ENCODE measurements at regions not wholly inside any gene's neighbourhood (a gene's known extent, or its start where the extent isn't known, plus 50 kb on each side); places are given as distances from the start of the nearest gene placed in this dataset.
A peak's percentile ranks its signal among the peaks of the same experiment; 100 is the strongest.
"Not testable (repeated sequence)": the region's sequence is repeated elsewhere in the genome, so short reads cannot be mapped to it uniquely, and the experiment has no call there.

GRCh38 chr3:164458986-164459385 lies 619.3 kb downstream of the SI start:
- DNase-seq: no peak

DNA sequence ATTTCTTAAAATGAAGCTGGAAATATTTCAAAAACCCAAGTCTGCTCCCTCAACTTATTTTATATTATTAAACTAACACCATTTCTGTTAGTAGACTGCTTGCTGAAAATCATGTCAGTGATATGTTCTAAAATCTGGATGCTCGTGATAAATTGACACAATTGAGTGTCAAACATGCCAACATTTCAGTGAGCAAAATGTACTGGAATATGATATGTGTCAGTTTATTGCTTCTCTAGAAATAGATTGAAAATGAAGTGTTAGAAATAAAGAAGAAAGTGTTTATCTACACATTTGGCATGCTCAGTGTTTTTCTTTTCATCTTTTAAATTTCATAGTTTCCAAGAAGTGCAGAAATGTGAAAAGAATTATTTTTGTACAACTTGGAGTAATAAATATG lies 624.6 kb downstream of the SI start:
- DNase-seq: no peak

DNA sequence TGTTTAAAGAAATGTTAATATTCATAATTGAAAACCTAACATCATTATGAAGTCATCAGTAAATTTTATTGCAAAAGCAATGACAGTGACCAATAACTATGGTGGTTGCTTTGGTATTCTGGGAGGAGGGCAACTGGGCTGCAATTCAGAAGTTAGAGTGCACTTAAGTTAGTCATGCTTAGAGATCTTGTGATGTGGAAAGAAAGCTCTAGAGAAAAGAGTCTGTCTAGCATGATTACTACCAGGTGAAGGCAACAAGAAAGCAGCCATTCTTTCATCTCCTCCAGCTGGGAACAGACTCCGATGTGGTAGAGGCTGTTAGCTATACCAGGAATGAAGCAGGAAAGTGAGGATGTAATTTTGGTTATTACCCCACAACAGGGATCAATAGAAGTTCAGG lies 625.6 kb downstream of the SI start:
- no peak for DNase-seq

DNA sequence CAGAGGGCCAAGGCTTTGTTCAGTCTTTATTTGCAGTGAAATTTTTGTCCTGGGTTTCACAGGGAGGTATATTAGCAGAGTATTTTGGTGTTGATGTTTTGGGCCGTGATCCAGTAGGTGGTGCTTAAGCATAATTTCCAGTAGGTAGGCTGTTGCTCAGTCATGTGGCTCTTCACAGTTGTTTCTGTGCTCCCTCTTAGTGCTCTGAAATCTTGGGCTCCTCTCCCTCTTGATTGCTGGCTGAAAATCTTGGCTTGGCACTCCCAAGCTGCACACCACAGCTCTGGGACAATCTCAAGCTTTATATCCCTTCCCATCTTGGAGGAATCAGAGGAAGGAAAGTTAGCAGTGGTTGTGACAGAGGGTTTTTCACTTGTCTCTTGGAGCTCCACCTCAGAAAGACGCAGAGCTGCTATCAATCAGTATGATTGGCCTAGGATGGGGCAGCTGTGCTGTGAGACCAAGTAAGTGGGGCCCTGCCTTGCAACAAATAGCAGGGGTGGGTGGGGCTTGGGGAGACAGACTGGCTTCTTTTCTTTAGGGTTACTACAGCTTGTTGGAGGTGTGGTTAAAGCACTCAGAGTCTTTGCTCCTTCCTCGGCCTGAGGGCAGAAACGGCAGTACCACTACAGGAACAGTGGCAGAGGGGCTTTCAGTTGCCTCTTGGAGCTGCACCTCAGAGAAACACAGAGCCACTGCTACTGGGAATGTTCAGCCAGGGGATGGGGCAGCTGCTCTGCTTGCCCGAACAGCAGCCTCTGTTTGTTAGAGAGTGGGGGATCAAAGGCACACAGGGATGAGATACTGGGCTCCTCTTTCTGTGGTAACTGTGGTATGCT lies 627.0 kb downstream of the SI start:
- DNase-seq: no peak

DNA sequence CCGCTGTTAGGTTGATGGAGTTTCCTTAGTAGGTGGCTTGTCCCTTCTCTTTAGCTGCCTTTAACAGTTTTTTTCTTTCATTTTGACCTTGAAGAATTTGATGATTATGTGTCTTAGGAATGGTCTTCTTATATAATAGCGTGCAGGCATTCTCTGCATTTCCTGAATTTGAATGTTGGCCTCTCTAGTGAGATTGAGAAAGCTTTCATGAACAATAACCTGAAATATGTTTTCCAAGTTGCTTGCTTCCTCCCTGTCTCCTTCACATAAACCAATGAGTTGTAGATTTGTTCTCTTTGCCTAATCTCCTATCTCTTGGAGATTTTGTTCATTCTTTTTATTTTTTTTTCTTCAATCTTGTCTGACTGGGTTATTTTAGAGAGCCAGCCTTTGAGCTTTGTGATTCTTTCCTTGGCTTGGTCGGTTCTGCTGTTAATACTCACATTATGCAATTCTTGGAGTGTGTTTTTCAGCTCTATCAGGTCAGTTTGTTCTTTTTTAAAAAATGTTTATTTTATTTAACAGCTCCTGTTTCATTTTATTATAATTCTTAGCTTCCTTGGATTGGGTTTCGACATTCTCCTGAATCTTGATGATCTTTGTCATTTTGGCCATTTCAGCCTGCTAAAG lies 627.9 kb downstream of the SI start:
- no peak for DNase-seq

DNA sequence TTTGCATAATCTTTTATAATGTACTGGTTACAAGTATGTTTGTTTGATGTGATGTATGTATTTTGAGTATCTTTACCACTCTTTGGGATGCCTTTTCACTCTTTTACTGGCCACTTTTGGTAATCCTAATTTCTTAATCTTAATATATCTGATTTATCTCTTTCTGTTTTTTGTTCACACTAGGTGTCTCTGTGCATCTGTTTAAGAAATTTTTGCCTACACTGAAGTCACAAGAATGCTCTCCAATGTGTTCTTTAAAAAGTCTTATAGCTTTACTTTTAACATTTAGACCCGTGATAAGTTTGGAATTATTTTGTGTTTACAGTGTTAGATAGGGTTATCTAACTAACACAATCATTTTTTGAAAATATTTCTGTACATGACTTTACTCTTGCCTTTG lies 659.1 kb downstream of the SI start:
- no peak for DNase-seq

DNA sequence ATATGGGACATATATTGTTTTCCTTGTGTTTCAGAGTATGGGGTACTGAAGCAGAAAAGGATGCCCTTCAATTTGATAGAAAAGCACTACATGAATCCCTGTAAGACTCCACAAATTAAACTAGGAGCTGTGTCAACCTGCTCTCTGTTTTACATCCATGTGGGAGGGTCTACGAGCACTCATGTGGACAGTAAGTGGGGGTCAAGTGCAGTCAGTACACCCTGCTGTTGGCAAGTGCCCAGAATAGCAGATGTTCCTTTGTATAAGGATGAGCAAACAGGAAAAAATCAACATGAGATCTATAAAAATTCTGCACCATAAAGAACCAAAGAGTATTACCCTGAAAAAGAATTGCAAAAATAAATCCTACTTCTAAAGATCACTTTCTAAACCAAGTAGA lies 659.9 kb downstream of the SI start:
- peak; percentile 7 for DNase-seq

DNA sequence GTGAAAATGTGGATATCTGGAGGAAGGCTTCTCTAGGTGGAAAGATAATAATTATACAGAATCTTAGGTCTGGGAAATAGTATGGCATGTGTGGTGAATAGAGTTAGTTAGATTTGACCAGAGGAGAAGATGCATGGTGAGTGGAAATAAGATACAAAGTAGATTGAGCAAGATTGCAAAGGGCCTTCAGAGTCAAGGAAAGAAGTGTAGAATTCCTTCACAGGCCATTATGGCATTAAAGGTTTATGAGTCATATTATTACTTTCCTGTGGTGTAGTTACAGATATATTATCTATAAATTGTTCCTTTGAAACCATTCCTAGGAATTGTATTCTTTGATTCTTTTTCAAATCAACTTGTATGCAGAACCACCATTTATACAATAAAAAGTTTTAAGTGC lies 660.3 kb downstream of the SI start:
- no peak for DNase-seq

- no peak for DNase-seq
Observed at GRCh38 chr3:164416491-164417222, 661.6 kb downstream of the SI start.

GRCh38 chr3:164408326-164408725 lies 670.0 kb downstream of the SI start:
- DNase-seq: no peak

DNA sequence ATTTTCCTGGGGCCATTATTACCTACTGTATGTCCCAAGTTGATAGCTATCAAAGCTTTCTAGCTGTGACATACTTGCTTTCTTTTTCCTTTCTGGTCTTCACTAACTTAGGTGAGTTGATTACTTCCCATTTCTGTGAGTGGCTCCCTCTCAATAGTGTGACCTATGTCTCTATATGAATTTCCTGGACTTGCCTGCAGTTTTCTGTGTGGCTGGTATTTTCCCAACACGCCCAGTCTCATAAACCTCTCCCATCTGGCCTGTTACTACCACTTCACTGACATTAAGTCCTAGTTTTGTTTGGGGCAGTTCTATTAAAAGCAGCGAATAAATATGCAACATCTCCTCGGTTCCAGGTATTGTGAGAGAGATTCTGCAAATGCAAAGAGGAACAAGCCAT lies 671.2 kb downstream of the SI start:
- DNase-seq: no peak

DNA sequence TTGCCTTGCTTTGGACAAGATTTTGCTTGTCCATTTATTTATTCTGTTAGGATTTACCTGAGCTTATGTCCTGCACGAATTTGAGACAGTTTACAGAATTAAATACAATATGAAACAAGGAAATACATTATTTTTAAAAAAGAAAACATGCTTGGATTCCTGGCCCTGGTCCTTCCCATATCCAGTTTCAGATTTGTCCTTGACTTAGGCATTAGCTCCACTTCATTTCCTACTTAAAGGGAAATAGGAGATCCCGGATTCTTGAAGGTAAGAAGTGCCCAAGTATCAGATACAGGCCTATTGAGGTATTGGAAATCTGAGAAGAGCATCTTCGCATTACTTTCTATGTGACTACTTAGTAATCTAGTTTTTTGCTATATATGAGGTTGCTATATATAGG lies 672.0 kb downstream of the SI start:
- DNase-seq: no peak

GRCh38 chr3:164401923-164402322 lies 676.4 kb downstream of the SI start:
- no peak for DNase-seq

- DNase-seq: not testable (repeated sequence)
Observed at GRCh38 chr3:164401440-164401839, 676.9 kb downstream of the SI start.

- DNase-seq: no peak
Observed at GRCh38 chr3:164397462-164397861, 680.8 kb downstream of the SI start.

GRCh38 chr3:164393171-164393570 lies 685.1 kb downstream of the SI start:
- DNase-seq: no peak

GRCh38 chr3:164390046-164390445 lies 688.2 kb downstream of the SI start:
- DNase-seq: no peak

- DNase-seq: no peak
Observed at GRCh38 chr3:164387236-164387635, 691.1 kb downstream of the SI start.

GRCh38 chr3:164380156-164380555 lies 698.1 kb downstream of the SI start:
- no peak for DNase-seq

- no peak for DNase-seq
Observed at GRCh38 chr3:164377466-164377865, 700.8 kb downstream of the SI start.

DNA sequence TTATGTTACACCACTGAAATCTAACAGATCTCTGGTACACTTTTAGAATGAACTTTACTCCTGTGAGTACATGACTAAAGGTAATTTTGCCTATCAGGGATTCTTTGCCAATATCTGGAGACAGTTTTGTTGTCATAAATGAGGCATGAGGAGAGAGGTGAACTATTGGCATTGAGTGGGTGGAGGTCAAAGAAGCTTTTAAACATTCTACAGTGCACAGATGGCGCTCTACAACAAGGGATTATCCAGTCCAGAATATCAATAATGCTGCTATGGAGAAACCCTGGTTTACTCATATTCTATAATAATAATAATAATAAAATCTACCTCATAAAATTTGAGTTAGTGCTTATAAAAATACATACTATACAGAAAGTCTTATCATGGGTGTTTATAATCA lies 702.3 kb downstream of the SI start:
- DNase-seq: no peak

DNA sequence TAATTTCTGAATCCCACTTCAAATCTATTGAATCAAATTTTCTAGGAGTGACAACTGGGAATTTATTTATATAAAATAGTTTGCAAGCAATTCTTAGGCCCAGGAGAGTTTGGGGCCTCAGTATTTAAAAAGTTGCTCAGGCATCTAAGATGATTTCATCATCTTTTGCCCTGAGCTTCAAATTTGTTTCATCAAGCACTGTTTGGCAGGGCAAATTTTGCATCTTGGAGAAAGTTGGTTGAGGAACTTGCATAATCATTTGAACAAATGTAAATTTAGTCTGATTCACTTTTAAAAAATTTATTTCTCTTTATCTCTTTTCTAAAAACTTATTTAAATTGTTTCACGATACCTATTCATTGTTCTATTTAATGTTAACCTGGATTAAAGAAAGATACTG lies 702.8 kb downstream of the SI start:
- DNase-seq: no peak

GRCh38 chr3:164371681-164372080 lies 706.6 kb downstream of the SI start:
- no peak for DNase-seq

- no peak for DNase-seq
Observed at GRCh38 chr3:164370970-164371369, 707.3 kb downstream of the SI start.

Data from retina (tissue), 1 donor.